ENCODE measurements at regions not wholly inside any gene's neighbourhood (a gene's known extent, or its start where the extent isn't known, plus 50 kb on each side); places are given as distances from the start of the nearest gene placed in this dataset.
"Not testable (repeated sequence)": the region's sequence is repeated elsewhere in the genome, so short reads cannot be mapped to it uniquely, and the experiment has no call there.

GRCh38 chr4:187499956-187500355, 495.6 kb upstream of the ZFP42 start:
- DNase-seq = no peak

GRCh38 chr4:187500796-187501195, 494.8 kb upstream of the ZFP42 start:
- DNase-seq = peak; percentile 10

GRCh38 chr4:187501731-187502130, 493.8 kb upstream of the ZFP42 start:
- DNase-seq = no peak

- DNase-seq = no peak
Observed at GRCh38 chr4:187504974-187505797, 490.4 kb upstream of the ZFP42 start.

- not testable (repeated sequence) for DNase-seq
Observed at GRCh38 chr4:187505798-187506141, 489.8 kb upstream of the ZFP42 start.

- no peak for DNase-seq
Observed at GRCh38 chr4:187516224-187516623, 479.3 kb upstream of the ZFP42 start.

GRCh38 chr4:187541666-187542065, 453.9 kb upstream of the ZFP42 start:
- no peak for DNase-seq

- DNase-seq = no peak
Observed at GRCh38 chr4:187544461-187545053, 451.0 kb upstream of the ZFP42 start.

- DNase-seq = peak; percentile 44
Observed at GRCh38 chr4:187547316-187547715, 448.3 kb upstream of the ZFP42 start.

- DNase-seq = no peak
Observed at GRCh38 chr4:187550256-187550950, 445.2 kb upstream of the ZFP42 start.

- DNase-seq = no peak
Observed at GRCh38 chr4:187552781-187553180, 442.8 kb upstream of the ZFP42 start.

GRCh38 chr4:187555174-187555573, 440.4 kb upstream of the ZFP42 start:
- DNase-seq = no peak

- DNase-seq = no peak
Observed at GRCh38 chr4:187558391-187558790, 437.2 kb upstream of the ZFP42 start.

GRCh38 chr4:187562345-187562744, 433.2 kb upstream of the ZFP42 start:
- DNase-seq = no peak

- DNase-seq = no peak
Observed at GRCh38 chr4:187565416-187565815, 430.2 kb upstream of the ZFP42 start.

- no peak for DNase-seq
Observed at GRCh38 chr4:187569871-187570270, 425.7 kb upstream of the ZFP42 start.

- no peak for DNase-seq
Observed at GRCh38 chr4:187575706-187576105, 419.9 kb upstream of the ZFP42 start.

GRCh38 chr4:187576751-187577150, 418.8 kb upstream of the ZFP42 start:
- DNase-seq = no peak

GRCh38 chr4:187577941-187578480, 417.6 kb upstream of the ZFP42 start:
- peak; percentile 14 for DNase-seq

- DNase-seq = peak; percentile 3
Observed at GRCh38 chr4:187586892-187587291, 408.7 kb upstream of the ZFP42 start.

GRCh38 chr4:187598196-187598595, 397.4 kb upstream of the ZFP42 start:
- DNase-seq = peak; percentile 15

- DNase-seq = no peak
Observed at GRCh38 chr4:187602339-187603092, 393.1 kb upstream of the ZFP42 start.
